ENCODE measurements at regions not wholly inside any gene's neighbourhood (a gene's known extent, or its start where the extent isn't known, plus 50 kb on each side); places are given as distances from the start of the nearest gene placed in this dataset.

DNA sequence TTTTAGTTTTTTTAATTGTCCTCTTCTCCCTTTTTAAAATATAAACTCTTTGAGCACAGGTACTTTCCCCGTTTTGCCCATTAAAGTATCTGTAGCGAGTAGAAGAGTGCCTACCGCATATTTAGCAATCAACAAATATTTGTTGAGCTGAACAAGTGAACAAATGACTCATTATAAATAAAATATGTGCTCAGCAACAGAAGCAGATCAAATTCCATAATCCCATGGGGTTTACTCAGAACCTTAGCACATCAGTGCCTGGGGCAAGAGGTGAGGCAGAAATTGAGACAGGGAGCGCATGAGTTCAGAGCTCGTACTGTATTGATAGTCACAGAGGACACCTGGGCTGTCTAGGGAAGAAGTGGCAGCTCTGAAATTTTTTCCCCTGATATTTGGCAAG lies 161.0 kb downstream of the SEM1 start:
- TF ChIP-seq ZFX (IDR thresholded peaks at IDR 0.05), result no peak
- TF ChIP-seq EZH2phosphoT487 (IDR thresholded peaks at IDR 0.05; ENCODE audit: borderline replicate concordance), result no peak
- TF ChIP-seq, protein P1, sequence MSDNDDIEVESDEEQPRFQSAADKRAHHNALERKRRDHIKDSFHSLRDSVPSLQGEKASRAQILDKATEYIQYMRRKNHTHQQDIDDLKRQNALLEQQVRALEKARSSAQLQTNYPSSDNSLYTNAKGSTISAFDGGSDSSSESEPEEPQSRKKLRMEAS (IDR thresholded peaks at IDR 0.05), result no peak
- no peak for TF ChIP-seq CTCF (IDR thresholded peaks at IDR 0.05 in 2 of 3, conservative IDR thresholded peaks at IDR 0.05 in 1 of 3; ENCODE audit: borderline replicate concordance in 1 of 3, insufficient read depth in 1 of 3, low read depth in 2 of 3, low read length in 2 of 3)
- TF ChIP-seq JUND (IDR thresholded peaks at IDR 0.05), result no peak
- TF ChIP-seq EZH2 (IDR thresholded peaks at IDR 0.05), result no peak
- no peak for TF ChIP-seq CBX3 (IDR thresholded peaks at IDR 0.05; ENCODE audit: low read depth)

Measured in HCT116 (cell line).